ENCODE measurements at regions not wholly inside any gene's neighbourhood (a gene's known extent, or its start where the extent isn't known, plus 50 kb on each side); places are given as distances from the start of the nearest gene placed in this dataset.
"Not testable (repeated sequence)": the region's sequence is repeated elsewhere in the genome, so short reads cannot be mapped to it uniquely, and the experiment has no call there.

DNA sequence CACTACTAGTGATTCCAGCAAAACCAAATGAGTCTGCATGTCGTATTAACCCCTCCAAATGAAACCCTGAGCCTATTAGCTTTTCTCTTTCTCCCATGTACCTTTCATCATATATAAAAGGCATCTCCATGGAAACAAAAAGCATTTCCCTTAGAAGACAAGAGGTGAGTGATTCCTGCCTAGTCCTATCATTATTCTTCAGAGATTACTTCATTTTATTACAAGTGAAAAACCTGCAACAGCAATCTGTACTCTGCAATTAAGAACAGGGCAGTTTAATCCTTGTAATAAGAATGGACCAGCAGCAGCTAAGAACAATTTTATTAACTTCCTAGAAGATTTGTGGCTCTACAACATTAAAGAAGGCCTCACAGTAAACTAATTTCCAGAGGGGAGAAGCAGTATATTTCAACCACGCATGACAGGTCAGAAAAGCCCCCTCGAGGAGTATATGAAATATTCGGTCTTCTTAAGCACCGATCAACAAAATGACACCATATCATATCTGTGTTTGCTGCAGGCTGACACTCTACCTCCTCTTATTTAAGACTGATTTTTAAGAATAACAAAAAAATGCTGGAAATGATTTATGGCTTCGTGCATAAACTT lies 132.3 kb upstream of the TFPI start:
- Mint-ChIP-seq H3K27me3 (ENCODE audit: insufficient read depth, unreplicated experiment) (no peaks in the 10 kb centered on the region), H3K4me3 (ENCODE audit: unreplicated experiment) (no peak overlapping the region), H3K9me3 (ENCODE audit: unreplicated experiment) (no peaks in the 10 kb centered on the region), H3K27ac (ENCODE audit: low read depth, unreplicated experiment) (no peak overlapping the region), H3K4me1 (ENCODE audit: insufficient read depth, unreplicated experiment) (peaks cover 5% of the 10 kb centered on the region), H3K36me3 (ENCODE audit: insufficient read depth, unreplicated experiment) (no peaks in the 10 kb centered on the region)
- ChIA-PET POLR2A (no interaction called here), CTCF (no interaction called here)
- TF ChIP-seq, protein P1, sequence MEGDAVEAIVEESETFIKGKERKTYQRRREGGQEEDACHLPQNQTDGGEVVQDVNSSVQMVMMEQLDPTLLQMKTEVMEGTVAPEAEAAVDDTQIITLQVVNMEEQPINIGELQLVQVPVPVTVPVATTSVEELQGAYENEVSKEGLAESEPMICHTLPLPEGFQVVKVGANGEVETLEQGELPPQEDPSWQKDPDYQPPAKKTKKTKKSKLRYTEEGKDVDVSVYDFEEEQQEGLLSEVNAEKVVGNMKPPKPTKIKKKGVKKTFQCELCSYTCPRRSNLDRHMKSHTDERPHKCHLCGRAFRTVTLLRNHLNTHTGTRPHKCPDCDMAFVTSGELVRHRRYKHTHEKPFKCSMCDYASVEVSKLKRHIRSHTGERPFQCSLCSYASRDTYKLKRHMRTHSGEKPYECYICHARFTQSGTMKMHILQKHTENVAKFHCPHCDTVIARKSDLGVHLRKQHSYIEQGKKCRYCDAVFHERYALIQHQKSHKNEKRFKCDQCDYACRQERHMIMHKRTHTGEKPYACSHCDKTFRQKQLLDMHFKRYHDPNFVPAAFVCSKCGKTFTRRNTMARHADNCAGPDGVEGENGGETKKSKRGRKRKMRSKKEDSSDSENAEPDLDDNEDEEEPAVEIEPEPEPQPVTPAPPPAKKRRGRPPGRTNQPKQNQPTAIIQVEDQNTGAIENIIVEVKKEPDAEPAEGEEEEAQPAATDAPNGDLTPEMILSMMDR (IDR thresholded peaks at IDR 0.05; ENCODE audit: unreplicated experiment) = no peak
- no peak for DNase-seq (ENCODE audit: unreplicated experiment)
- intact Hi-C loops (cut with micrococcal nuclease) = no loop called here
- BruUV-seq (replicated peaks) = no TSS peak

DNA sequence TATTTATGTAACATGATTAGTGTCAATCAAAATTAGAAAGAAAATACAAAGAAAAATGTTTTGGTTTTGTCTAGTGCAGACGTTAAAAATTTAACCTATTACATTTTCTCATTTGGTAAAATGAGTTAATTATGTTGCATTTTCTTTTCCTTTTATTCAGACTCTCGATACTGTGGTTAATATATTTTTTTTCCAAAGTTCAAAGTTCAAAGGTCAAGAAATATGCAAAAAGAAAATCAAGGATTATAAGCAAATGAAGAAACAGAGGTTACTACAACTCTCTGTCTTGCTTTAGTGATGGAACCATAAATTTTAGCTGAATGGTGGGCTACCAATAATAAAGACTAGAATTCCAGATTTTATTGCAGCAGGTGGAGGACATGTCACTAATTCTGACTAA lies 133.3 kb upstream of the TFPI start:
- H3K27ac Mint-ChIP-seq (ENCODE audit: low read depth, unreplicated experiment) = no peak overlapping the region
- H3K4me1 Mint-ChIP-seq (ENCODE audit: insufficient read depth, unreplicated experiment) = peaks cover 5% of the 10 kb centered on the region
- no TSS peak for BruUV-seq (replicated peaks)
- TF ChIP-seq, protein P1 (IDR thresholded peaks at IDR 0.05; ENCODE audit: unreplicated experiment) = no peak
- H3K27me3 Mint-ChIP-seq (ENCODE audit: insufficient read depth, unreplicated experiment) = no peaks in the 10 kb centered on the region
- DNase-seq (ENCODE audit: unreplicated experiment) = no peak
- H3K36me3 Mint-ChIP-seq (ENCODE audit: insufficient read depth, unreplicated experiment) = no peaks in the 10 kb centered on the region
- intact Hi-C loops (cut with micrococcal nuclease) = no loop called here
- ChIA-PET POLR2A (no interaction called here), CTCF (no interaction called here)
- no peak overlapping the region for H3K4me3 Mint-ChIP-seq (ENCODE audit: unreplicated experiment)
- H3K9me3 Mint-ChIP-seq (ENCODE audit: unreplicated experiment) = no peaks in the 10 kb centered on the region

DNA sequence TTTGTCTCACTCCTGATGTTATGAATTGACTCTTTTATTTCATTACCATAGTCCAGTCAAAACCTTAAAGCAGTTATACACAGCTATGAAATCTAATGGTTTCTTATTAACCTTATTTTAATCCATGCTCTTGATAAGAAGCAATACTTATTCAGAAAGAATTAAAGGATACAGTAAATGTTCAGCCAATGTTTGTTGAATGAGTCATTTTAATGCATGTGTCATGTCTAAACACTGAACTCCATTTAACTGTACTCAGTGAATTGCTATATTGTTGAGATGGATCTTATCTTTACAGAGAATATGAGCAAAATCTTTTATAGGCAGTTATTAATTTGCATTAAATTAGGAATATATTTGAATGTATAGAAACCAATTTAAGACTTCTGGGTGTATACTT lies 135.1 kb upstream of the TFPI start:
- H3K36me3 Mint-ChIP-seq (ENCODE audit: insufficient read depth, unreplicated experiment) = no peaks in the 10 kb centered on the region
- CTCF ChIA-PET = no interaction called here
- H3K9me3 Mint-ChIP-seq (ENCODE audit: unreplicated experiment) = no peaks in the 10 kb centered on the region
- no TSS peak for BruUV-seq (replicated peaks)
- TF ChIP-seq, protein P1 (IDR thresholded peaks at IDR 0.05; ENCODE audit: unreplicated experiment) = no peak
- no peaks in the 10 kb centered on the region for H3K27me3 Mint-ChIP-seq (ENCODE audit: insufficient read depth, unreplicated experiment)
- intact Hi-C loops (cut with micrococcal nuclease) = no loop called here
- peaks cover 5% of the 10 kb centered on the region for H3K4me1 Mint-ChIP-seq (ENCODE audit: insufficient read depth, unreplicated experiment)
- DNase-seq (ENCODE audit: unreplicated experiment) = peak; percentile 36
- POLR2A ChIA-PET = no interaction called here
- no peak overlapping the region for H3K27ac Mint-ChIP-seq (ENCODE audit: low read depth, unreplicated experiment)
- no peak overlapping the region for H3K4me3 Mint-ChIP-seq (ENCODE audit: unreplicated experiment)

DNA sequence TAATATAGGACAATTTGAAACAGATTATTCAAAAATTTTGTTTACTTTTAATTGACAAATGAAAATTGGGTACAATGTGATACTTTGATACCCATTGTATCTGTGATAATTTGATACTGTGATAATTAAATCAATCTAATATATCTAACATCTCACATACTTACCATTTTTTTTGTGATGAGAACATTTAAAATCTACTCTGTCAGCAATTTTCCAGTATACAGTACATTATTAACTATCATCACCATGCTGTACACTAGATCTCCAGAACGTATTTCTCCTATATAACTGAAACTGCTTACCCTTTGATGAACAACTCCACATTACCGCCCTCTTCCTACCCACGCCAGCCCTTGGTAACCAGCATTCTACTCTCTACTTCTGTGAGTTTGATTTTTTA lies 139.7 kb upstream of the TFPI start:
- H3K4me1 Mint-ChIP-seq (ENCODE audit: insufficient read depth, unreplicated experiment) = peaks cover 5% of the 10 kb centered on the region

DNA sequence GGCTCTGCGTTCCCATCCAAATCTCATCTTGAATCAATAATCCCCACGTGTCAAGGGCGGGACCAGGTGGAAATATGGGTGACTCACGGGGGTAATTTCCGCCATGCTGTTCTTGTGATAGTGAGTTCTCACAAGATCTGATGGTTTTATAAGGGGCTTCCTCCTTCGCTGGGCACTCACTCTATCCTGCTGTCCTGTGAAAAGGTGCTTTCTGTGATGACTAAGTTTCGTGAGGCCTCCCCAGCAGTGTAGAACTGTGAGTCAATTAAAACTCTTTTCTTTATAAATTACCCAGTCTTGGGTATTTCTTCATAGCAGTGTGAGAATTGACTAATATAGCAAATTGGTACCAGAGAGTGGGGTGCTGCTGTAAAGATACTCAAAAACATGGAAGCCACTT lies 142.4 kb upstream of the TFPI start:
- H3K36me3 Mint-ChIP-seq (ENCODE audit: insufficient read depth, unreplicated experiment); intact Hi-C loops (cut with micrococcal nuclease); H3K4me1 Mint-ChIP-seq (ENCODE audit: insufficient read depth, unreplicated experiment); H3K27ac Mint-ChIP-seq (ENCODE audit: low read depth, unreplicated experiment); H3K9me3 Mint-ChIP-seq (ENCODE audit: unreplicated experiment); H3K27me3 Mint-ChIP-seq (ENCODE audit: insufficient read depth, unreplicated experiment); BruUV-seq (replicated peaks); H3K4me3 Mint-ChIP-seq (ENCODE audit: unreplicated experiment); DNase-seq (ENCODE audit: unreplicated experiment); CTCF ChIA-PET; POLR2A ChIA-PET: not testable (repeated sequence)

More for the DNA sequence above, 139.7 kb upstream of the TFPI start:
- CTCF ChIA-PET = interaction anchor here (0.7 kb wide), 1 partner anchor 377 kb away, joined by 3 read pairs; no protein-coding TSS in a partner anchor
- TF ChIP-seq, protein P1 (IDR thresholded peaks at IDR 0.05; ENCODE audit: unreplicated experiment) = no peak
- no peak for DNase-seq (ENCODE audit: unreplicated experiment)
- Mint-ChIP-seq H3K9me3 (ENCODE audit: unreplicated experiment) (peaks cover 4% of the 10 kb centered on the region), H3K36me3 (ENCODE audit: insufficient read depth, unreplicated experiment) (no peaks in the 10 kb centered on the region), H3K27ac (ENCODE audit: low read depth, unreplicated experiment) (no peak overlapping the region), H3K27me3 (ENCODE audit: insufficient read depth, unreplicated experiment) (no peaks in the 10 kb centered on the region), H3K4me3 (ENCODE audit: unreplicated experiment) (no peak overlapping the region)
- POLR2A ChIA-PET = no interaction called here
- intact Hi-C loops (cut with micrococcal nuclease) = no loop called here
- BruUV-seq (replicated peaks) = no TSS peak

Data from MCF 10A (cell line).